Stimulated activated effector memory CD8-positive, alpha-beta T cell treated with anti-CD3 and anti-CD28 coated beads, Interleukin-12 subunit alpha, Interleukin-12 subunit beta, amount 100 ng/mL, for 72 hours (primary cell): ENCODE measurements at regions not wholly inside any gene's neighbourhood (a gene's known extent, or its start where the extent isn't known, plus 50 kb on each side); places are given as distances from the start of the nearest gene placed in this dataset.
"Not testable (repeated sequence)": the region's sequence is repeated elsewhere in the genome, so short reads cannot be mapped to it uniquely, and the experiment has no call there.

Source experiments
- ATAC-seq: fragments of 150-1000 bp; cut with Tn5 transposase; 2 replicates; pipeline ENCODE4 v1.10.0; 2021
- DNase-seq, 2 donors: peaks; one replicate each; pipeline ENCODE4 v3.0.0; 2021 to 2022; ENCODE audit warnings: low spot score in 2 of 2
- H3K27ac Mint-ChIP-seq: one replicate; pipeline ENCODE4 v1.8.0; 2022; ENCODE audit warnings: mild to moderate bottlenecking, mixed read lengths
- H3K36me3 Mint-ChIP-seq: one replicate; pipeline ENCODE4 v1.8.0; 2022; ENCODE audit warnings: mild to moderate bottlenecking, mixed read lengths
- H3K4me1 Mint-ChIP-seq: one replicate; pipeline ENCODE4 v1.8.0; 2022; ENCODE audit warnings: mixed read lengths
- H3K4me3 Mint-ChIP-seq: one replicate; pipeline ENCODE4 v1.8.0; 2022; ENCODE audit warnings: mild to moderate bottlenecking, mixed read lengths
- H3K9me3 Mint-ChIP-seq: one replicate; pipeline ENCODE4 v1.8.0; 2022; ENCODE audit warnings: mixed read lengths

GRCh38 chr5:124913329-124913653 is 166.9 kb upstream of the ZNF608 start:
- DNase-seq, result no peak
- Mint-ChIP-seq H3K9me3 (no peaks in the 10 kb centered on the region), H3K36me3 (no peaks in the 10 kb centered on the region), H3K4me3 (no peak overlapping the region), H3K4me1 (no peaks in the 10 kb centered on the region), H3K27ac (no peak overlapping the region)
- ATAC-seq, result no peak

GRCh38 chr5:124916313-124916712 is 169.9 kb upstream of the ZNF608 start:
- H3K27ac Mint-ChIP-seq, result not testable (repeated sequence)

GRCh38 chr5:124918618-124919017 is 172.2 kb upstream of the ZNF608 start:
- Mint-ChIP-seq H3K4me1 (no peaks in the 10 kb centered on the region), H3K4me3 (no peak overlapping the region), H3K9me3 (no peaks in the 10 kb centered on the region), H3K27ac (no peak overlapping the region), H3K36me3 (no peaks in the 10 kb centered on the region)
- ATAC-seq (no peak), DNase-seq (no peak)

More at GRCh38 chr5:124916313-124916712, 169.9 kb upstream of the ZNF608 start:
- H3K36me3 Mint-ChIP-seq, DNase-seq, H3K4me1 Mint-ChIP-seq, H3K9me3 Mint-ChIP-seq, H3K4me3 Mint-ChIP-seq, ATAC-seq: not testable (repeated sequence)

- Mint-ChIP-seq H3K9me3 (no peaks in the 10 kb centered on the region), H3K4me3 (no peak overlapping the region), H3K27ac (no peak overlapping the region), H3K36me3 (no peaks in the 10 kb centered on the region), H3K4me1 (no peaks in the 10 kb centered on the region)
- ATAC-seq (no peak), DNase-seq (no peak)
Measured at GRCh38 chr5:124919076-124919475, 172.6 kb upstream of the ZNF608 start.

- Mint-ChIP-seq H3K4me1 (no peaks in the 10 kb centered on the region), H3K4me3 (no peak overlapping the region), H3K36me3 (no peaks in the 10 kb centered on the region), H3K27ac (no peak overlapping the region), H3K9me3 (peaks cover 4% of the 10 kb centered on the region)
- DNase-seq (no peak), ATAC-seq (no peak)
Measured at GRCh38 chr5:124919747-124920525, 173.5 kb upstream of the ZNF608 start.

GRCh38 chr5:124920909-124921666 is 174.6 kb upstream of the ZNF608 start:
- Mint-ChIP-seq H3K36me3 (no peaks in the 10 kb centered on the region), H3K4me3 (no peak overlapping the region), H3K27ac (no peak overlapping the region), H3K4me1 (no peaks in the 10 kb centered on the region), H3K9me3 (peaks cover 4% of the 10 kb centered on the region)
- ATAC-seq (peak; percentile 69), DNase-seq (no peak)

- DNase-seq (no peak), ATAC-seq (peak; percentile 58)
- no peak overlapping the region for H3K4me3 Mint-ChIP-seq
- H3K36me3 Mint-ChIP-seq, result no peaks in the 10 kb centered on the region
- H3K4me1 Mint-ChIP-seq, result no peaks in the 10 kb centered on the region
- H3K9me3 Mint-ChIP-seq, result peaks cover 4% of the 10 kb centered on the region
- no peak overlapping the region for H3K27ac Mint-ChIP-seq
Measured at GRCh38 chr5:124921694-124922093, 175.3 kb upstream of the ZNF608 start.

- Mint-ChIP-seq H3K36me3 (no peaks in the 10 kb centered on the region), H3K9me3 (peaks cover 4% of the 10 kb centered on the region), H3K4me3 (no peak overlapping the region), H3K4me1 (no peaks in the 10 kb centered on the region), H3K27ac (no peak overlapping the region)
- ATAC-seq (no peak), DNase-seq (no peak)
Measured at GRCh38 chr5:124922255-124922975, 176.0 kb upstream of the ZNF608 start.

- DNase-seq, result no peak
- Mint-ChIP-seq H3K36me3 (no peaks in the 10 kb centered on the region), H3K27ac (no peak overlapping the region), H3K4me1 (no peaks in the 10 kb centered on the region), H3K9me3 (peaks cover 4% of the 10 kb centered on the region), H3K4me3 (no peak overlapping the region)
- ATAC-seq, result no peak
Measured at GRCh38 chr5:124923131-124923530, 176.7 kb upstream of the ZNF608 start.

GRCh38 chr5:124924729-124925128 is 178.3 kb upstream of the ZNF608 start:
- H3K4me1 Mint-ChIP-seq, result no peaks in the 10 kb centered on the region
- DNase-seq, result no peak
- no peak overlapping the region for H3K27ac Mint-ChIP-seq
- H3K36me3 Mint-ChIP-seq, result no peaks in the 10 kb centered on the region
- ATAC-seq, result no peak
- H3K9me3 Mint-ChIP-seq, result peaks cover 4% of the 10 kb centered on the region
- no peak overlapping the region for H3K4me3 Mint-ChIP-seq

GRCh38 chr5:124927735-124928134 is 181.3 kb upstream of the ZNF608 start:
- no peak overlapping the region for H3K27ac Mint-ChIP-seq
- no peaks in the 10 kb centered on the region for H3K36me3 Mint-ChIP-seq
- no peak overlapping the region for H3K4me3 Mint-ChIP-seq
- DNase-seq (no peak), ATAC-seq (no peak)
- H3K4me1 Mint-ChIP-seq, result no peaks in the 10 kb centered on the region
- peaks cover 4% of the 10 kb centered on the region for H3K9me3 Mint-ChIP-seq

- no peak for DNase-seq
- H3K36me3 Mint-ChIP-seq, result no peaks in the 10 kb centered on the region
- H3K27ac Mint-ChIP-seq, result no peak overlapping the region
- H3K4me3 Mint-ChIP-seq, result no peak overlapping the region
- ATAC-seq, result no peak
- H3K4me1 Mint-ChIP-seq, result no peaks in the 10 kb centered on the region
- H3K9me3 Mint-ChIP-seq, result peaks cover 4% of the 10 kb centered on the region
Measured at GRCh38 chr5:124929000-124929399, 182.6 kb upstream of the ZNF608 start.

- Mint-ChIP-seq H3K4me1 (no peaks in the 10 kb centered on the region), H3K4me3 (no peak overlapping the region), H3K27ac (no peak overlapping the region), H3K9me3 (no peaks in the 10 kb centered on the region), H3K36me3 (no peaks in the 10 kb centered on the region)
- ATAC-seq (no peak), DNase-seq (no peak)
Measured at GRCh38 chr5:124932791-124933600, 186.6 kb upstream of the ZNF608 start.

GRCh38 chr5:124935065-124935464 is 188.6 kb upstream of the ZNF608 start:
- Mint-ChIP-seq H3K9me3 (peaks cover 3% of the 10 kb centered on the region), H3K4me1 (no peaks in the 10 kb centered on the region), H3K4me3 (no peak overlapping the region), H3K27ac (no peak overlapping the region), H3K36me3 (no peaks in the 10 kb centered on the region)
- peak; percentile 62 for ATAC-seq
- no peak for DNase-seq

- Mint-ChIP-seq H3K36me3 (no peaks in the 10 kb centered on the region), H3K27ac (peak overlapping the region; percentile 68), H3K4me1 (no peaks in the 10 kb centered on the region), H3K4me3 (no peak overlapping the region), H3K9me3 (peaks cover 12% of the 10 kb centered on the region)
- DNase-seq (no peak), ATAC-seq (no peak)
Measured at GRCh38 chr5:124936626-124936933, 190.1 kb upstream of the ZNF608 start.
